ENCODE measurements at regions not wholly inside any gene's neighbourhood (a gene's known extent, or its start where the extent isn't known, plus 50 kb on each side); places are given as distances from the start of the nearest gene placed in this dataset.

GRCh38 chr6:22497276-22497675 is 72.1 kb upstream of the HDGFL1 start (continued):
- no peak for TF ChIP-seq CTCF (IDR thresholded peaks at IDR 0.05 in 2 of 3, conservative IDR thresholded peaks at IDR 0.05 in 1 of 3; ENCODE audit: borderline replicate concordance in 1 of 3, insufficient read depth in 1 of 3, low read depth in 2 of 3, low read length in 2 of 3)
- TF ChIP-seq JUND (IDR thresholded peaks at IDR 0.05): no peak
- TF ChIP-seq SP1 (IDR thresholded peaks at IDR 0.05; ENCODE audit: low read depth): no peak
- TF ChIP-seq REST (IDR thresholded peaks at IDR 0.05; ENCODE audit: low read depth): no peak
- no peak for TF ChIP-seq FOSL1 (IDR thresholded peaks at IDR 0.05; ENCODE audit: low read depth)
- no peak for TF ChIP-seq RAD21 (IDR thresholded peaks at IDR 0.05; ENCODE audit: low read depth)
- TF ChIP-seq ATF3 (IDR thresholded peaks at IDR 0.05): no peak

- no peak for DNase-seq (ENCODE audit: low read depth, low spot score)
- BruUV-seq (replicated peaks): no TSS peak
- Histone ChIP-seq H3K27me3 (ENCODE audit: insufficient read depth, low read length) (no peaks in the 10 kb centered on the region), H3K9ac (ENCODE audit: low read length) (no peak overlapping the region), H3K9me2 (ENCODE audit: insufficient read depth) (no peaks in the 10 kb centered on the region), H3K4me2 (ENCODE audit: low read length) (no peak overlapping the region), H3K79me2 (ENCODE audit: insufficient read depth, low read length) (no peaks in the 10 kb centered on the region), H3K36me3 (ENCODE audit: control insufficient read depth in 1 of 2, insufficient read depth in 2 of 2, low read length in 2 of 2) (no peaks in the 10 kb centered on the region), H4K20me1 (ENCODE audit: insufficient read depth) (no peaks in the 10 kb centered on the region), H3K27ac (ENCODE audit: low read depth, low read length) (no peak overlapping the region), H3K4me1 (ENCODE audit: control insufficient read depth in 1 of 2, insufficient read depth in 2 of 2, low read length in 2 of 2) (no peaks in the 10 kb centered on the region), H2AFZ (ENCODE audit: low read depth, low read length, poor library complexity, severe bottlenecking) (no peak overlapping the region), H3K9me3 (ENCODE audit: control insufficient read depth in 1 of 2, insufficient read depth in 1 of 2, low read depth in 1 of 2, low read length in 2 of 2) (peaks cover 0 to 3% of the 10 kb centered on the region in 2 experiments; a peak in 1 of 4 replicates), H3K4me3 (replicated peaks in 1 of 2; ENCODE audit: low read depth in 1 of 2, low read length in 2 of 2) (no peak overlapping the region)
- CTCF ChIA-PET: no interaction called here
- RAD21 ChIA-PET (ENCODE audit: low non-redundant PET in 1 of 2, low total read pairs in 2 of 2, uncharacterized antibody in 2 of 2, unreplicated experiment in 2 of 2): no interaction called here
- intact Hi-C loops (cut with micrococcal nuclease): no loop called here
- no peak for ATAC-seq
- TF ChIP-seq MAX (IDR thresholded peaks at IDR 0.05) (no peak), EZH2 (IDR thresholded peaks at IDR 0.05) (no peak), YY1 (IDR thresholded peaks at IDR 0.05; ENCODE audit: extremely low read depth, insufficient replicate concordance, low read depth, low read length) (no peak), POLR2A (IDR thresholded peaks at IDR 0.05; ENCODE audit: borderline replicate concordance, extremely low read depth, insufficient read depth, insufficient read length) (no peak), RAD21 (IDR thresholded peaks at IDR 0.05; ENCODE audit: low read depth) (no peak), EZH2phosphoT487 (IDR thresholded peaks at IDR 0.05; ENCODE audit: borderline replicate concordance) (no peak), ZNF274 (IDR thresholded peaks at IDR 0.05; ENCODE audit: low read depth, low read length) (no peak)
- POLR2A ChIA-PET: no interaction called here
These were observed 69.6 kb upstream of the HDGFL1 start for GRCh38 chr6:22499815-22500214.

Measured in HCT116 (cell line).